GM13977 (cell line): ENCODE measurements at regions not wholly inside any gene's neighbourhood (a gene's known extent, or its start where the extent isn't known, plus 50 kb on each side); places are given as distances from the start of the nearest gene placed in this dataset.
A peak's percentile ranks its signal among the peaks of the same experiment; 100 is the strongest.
"Not testable (repeated sequence)": the region's sequence is repeated elsewhere in the genome, so short reads cannot be mapped to it uniquely, and the experiment has no call there.

Experiments used
- DNase-seq: peaks from one replicate; pipeline ENCODE4 v3.0.0; 2012; ENCODE audit warnings: low spot score
- CTCF ChIP-seq: IDR thresholded peaks from 2 replicates; pipeline ENCODE4 v1.5.1; 2012; ENCODE audit warnings: mild to moderate bottlenecking, control low read depth; ENCODE audit not compliant: insufficient read depth; ENCODE audit errors: extremely low read depth, missing control alignments
- in situ Hi-C: fragments of 300-500 bp; cut with MboI; formaldehyde crosslinking; loops from one replicate; pipeline ENCODE4 v1.12.0; 2022; ENCODE audit warnings: low sequenced_read_pairs, low pct_unique_long_range_greater_than_20kb, mixed read lengths, inconsistent platforms; ENCODE audit not compliant: unreplicated experiment

DNA sequence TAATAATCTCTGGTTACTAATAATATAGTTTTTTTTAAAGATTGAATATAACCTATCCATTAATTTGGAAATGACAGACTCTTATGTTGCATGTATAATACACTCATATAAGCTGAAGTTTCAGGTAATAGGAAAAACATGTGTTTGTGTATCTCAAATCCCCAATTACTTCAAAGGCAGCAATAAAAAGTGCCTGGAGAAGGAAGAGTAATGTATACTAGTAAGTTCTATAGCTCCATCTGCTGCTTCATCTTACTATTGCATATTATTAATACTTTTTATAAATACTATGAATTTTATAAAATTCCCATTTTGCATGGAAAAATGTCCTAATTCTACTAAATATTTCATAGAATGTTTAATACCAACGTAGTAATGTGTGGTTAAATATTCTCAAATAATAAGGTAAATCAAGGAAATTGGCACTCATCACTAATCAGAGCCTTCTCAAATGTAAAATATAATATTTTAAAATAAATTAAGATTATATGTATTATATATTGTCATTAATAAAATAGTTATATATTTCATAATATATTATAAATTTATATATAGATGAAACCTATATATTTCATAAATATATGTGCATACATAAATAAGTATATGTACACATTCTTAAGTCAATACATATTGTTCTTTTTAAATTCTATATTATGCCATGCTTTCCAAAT lies 311.9 kb downstream of the HGF start:
- no peak for TF ChIP-seq CTCF
- in situ Hi-C loops = loop anchor here (25.0 kb wide), 1 partner anchor 771 kb away; no protein-coding TSS in a partner anchor
- DNase-seq = no peak

- not testable (repeated sequence) for DNase-seq
- in situ Hi-C loops = loop anchor here (25.0 kb wide), 1 partner anchor 766 kb away; no protein-coding TSS in a partner anchor
Measured at GRCh38 chr7:81453770-81454169, 316.1 kb downstream of the HGF start.

- no peak for DNase-seq
- TF ChIP-seq CTCF = no peak
- in situ Hi-C loops = no loop called here
Measured at GRCh38 chr7:81449105-81449504, 320.7 kb downstream of the HGF start.

DNA sequence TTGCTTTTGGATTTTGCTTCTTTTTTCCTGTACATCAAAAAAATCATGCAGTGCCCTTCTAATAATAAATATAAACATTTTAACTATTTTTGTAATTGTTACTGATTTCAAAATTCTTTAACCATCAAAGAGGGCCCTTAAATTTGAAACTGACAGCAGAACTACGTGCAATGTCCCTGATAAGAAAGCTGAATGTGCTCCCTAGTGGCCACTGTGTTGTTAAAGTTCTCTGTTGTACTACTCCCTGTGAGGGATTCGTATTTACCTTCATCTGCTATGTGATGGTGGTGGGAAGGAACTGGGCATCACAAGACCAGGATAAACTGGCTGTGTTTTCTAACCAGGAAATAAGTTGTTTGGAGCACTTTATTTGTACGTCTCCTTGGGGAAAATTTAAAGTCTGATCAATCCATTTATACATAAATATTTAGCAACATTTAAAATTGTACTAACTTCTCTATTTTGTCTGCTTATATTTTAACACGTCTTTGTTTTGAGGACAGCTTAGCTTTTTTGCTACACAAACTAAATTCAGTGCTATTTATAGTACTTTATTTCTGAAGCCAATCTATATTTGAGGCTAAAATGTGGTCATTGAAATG lies 322.4 kb downstream of the HGF start:
- no peak for DNase-seq
- in situ Hi-C loops = no loop called here
- TF ChIP-seq CTCF = peak; percentile 27

DNA sequence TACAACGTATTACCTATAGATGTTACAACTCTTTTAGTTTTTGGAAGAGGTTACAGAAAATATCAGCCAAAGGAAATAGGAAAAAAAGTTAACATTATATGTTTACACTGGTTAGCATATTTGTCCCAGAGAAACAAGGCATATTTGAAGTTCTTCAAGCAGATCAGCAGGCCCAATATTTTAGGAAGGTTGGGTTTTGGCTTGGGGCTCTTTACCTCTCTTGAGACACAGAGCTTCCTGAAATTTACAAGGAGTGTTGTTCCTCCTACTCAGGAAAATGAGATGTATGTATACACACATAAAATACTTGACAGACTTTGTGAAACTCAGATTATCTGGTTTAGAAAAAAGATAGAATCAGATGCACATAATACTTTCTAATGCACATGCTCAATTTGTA lies 323.6 kb downstream of the HGF start:
- DNase-seq = no peak
- in situ Hi-C loops = no loop called here
- no peak for TF ChIP-seq CTCF

DNA sequence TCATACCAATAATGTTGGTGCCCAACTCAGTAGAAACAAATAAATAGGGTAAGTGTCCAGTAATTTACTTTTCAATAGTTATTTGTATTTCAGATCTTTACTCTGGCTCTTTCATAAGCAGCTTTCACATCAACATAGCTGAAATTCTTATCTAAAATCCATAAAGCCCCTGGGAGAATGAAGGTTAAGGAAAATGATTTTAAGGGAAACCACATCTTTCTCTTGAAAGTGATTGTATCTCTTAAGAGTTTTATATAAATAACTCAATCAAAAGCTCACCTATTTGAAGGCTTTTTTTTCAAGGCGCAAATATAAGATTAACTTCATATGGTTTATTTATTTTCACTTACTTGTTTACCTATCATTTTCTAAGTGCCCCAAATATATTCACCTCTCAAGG lies 324.4 kb downstream of the HGF start:
- no peak for TF ChIP-seq CTCF
- in situ Hi-C loops = no loop called here
- DNase-seq = no peak

DNA sequence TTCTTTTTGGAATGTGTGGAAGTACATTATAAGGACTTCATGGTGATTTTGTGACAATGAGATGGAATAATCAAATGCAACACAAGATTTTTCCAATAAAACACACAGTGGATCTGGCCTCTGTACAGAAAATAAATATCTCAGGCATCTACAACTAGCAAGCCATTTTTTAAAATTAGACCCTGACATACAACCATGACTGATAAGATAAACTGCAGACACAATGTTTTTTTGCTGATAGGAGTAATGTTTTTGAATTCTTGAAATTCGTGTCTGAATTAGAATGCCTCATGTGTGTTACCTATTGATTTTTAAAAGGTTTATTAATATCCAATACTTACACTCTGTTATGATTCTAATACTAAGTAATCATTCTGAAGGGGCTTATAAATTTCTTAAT lies 328.1 kb downstream of the HGF start:
- no peak for TF ChIP-seq CTCF
- in situ Hi-C loops = no loop called here
- DNase-seq = no peak
